GM12891 (cell line): ENCODE measurements at regions not wholly inside any gene's neighbourhood (a gene's known extent, or its start where the extent isn't known, plus 50 kb on each side); places are given as distances from the start of the nearest gene placed in this dataset.
"Not testable (repeated sequence)": the region's sequence is repeated elsewhere in the genome, so short reads cannot be mapped to it uniquely, and the experiment has no call there.

ENCODE experiments used
- DNase-seq: peaks from one replicate; pipeline ENCODE4 v3.0.0; 2011; ENCODE audit warnings: low spot score; ENCODE audit not compliant: insufficient read length
- FAIRE-seq: peaks from 2 replicates; lab custom pipeline; 2011; peaks lifted over from hg19 to GRCh38; lab: Jason Lieb, UNC
- PAX5 ChIP-seq: IDR thresholded peaks from 2 replicates; pipeline ENCODE4 v1.6.1; 2011; ENCODE audit warnings: low read length, moderate library complexity, mild to moderate bottlenecking; ENCODE audit not compliant: insufficient read depth, severe bottlenecking
- POLR2A ChIP-seq: IDR thresholded peaks from 2 replicates; pipeline ENCODE4 v1.6.1; 2011; ENCODE audit warnings: low read depth, low read length, control low read depth
- POLR2AphosphoS5 ChIP-seq: IDR thresholded peaks from 2 replicates; pipeline ENCODE4 v1.6.1; 2011; ENCODE audit warnings: low read depth, low read length, control low read depth
- POU2F2 ChIP-seq: IDR thresholded peaks from 2 replicates; pipeline ENCODE4 v1.6.1; 2011; ENCODE audit warnings: low read depth, mild to moderate bottlenecking, control low read depth, low read length, moderate library complexity
- SPI1 ChIP-seq: IDR thresholded peaks from 2 replicates; pipeline ENCODE4 v1.6.1; 2011; ENCODE audit warnings: low read depth, low read length, control low read depth
- TAF1 ChIP-seq: IDR thresholded peaks from 2 replicates; pipeline ENCODE4 v1.6.1; 2011; ENCODE audit warnings: low read depth, low read length, control low read depth

DNA sequence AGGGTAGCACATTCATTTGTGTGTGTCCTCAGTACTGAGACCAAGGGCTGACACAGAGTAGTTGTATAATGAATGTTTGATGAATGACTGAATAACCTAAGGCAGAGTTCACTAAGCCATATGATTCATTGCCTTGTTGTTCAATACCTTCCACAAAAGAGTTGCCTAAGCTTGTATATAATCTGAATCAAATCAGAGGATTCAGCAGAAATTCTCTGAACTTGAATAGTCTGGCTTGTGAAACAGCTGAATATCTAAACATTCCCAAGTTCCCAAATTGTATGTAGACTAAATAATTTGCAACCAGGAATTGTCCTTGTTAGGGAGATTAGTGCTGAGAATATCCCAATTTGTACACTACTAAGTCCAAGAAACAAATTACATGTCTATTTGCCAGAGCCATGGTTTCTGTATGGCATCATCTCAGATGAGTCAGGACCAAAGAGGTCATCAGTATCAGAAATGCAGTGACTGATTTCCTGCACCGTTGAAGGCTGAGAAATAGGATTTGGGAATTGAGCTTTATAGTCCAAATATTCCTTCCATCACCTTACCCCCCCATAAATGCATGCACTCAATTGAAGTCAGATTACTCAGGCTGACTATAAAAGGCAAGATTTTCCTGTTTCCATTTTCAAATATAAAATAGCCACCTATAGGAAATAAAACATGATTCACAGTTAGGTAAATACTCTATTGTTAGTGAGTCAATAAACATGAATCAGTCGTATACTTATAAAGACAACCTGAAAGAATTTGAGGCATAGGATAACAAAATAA is 168.7 kb downstream of the PHLDA1 start:
- no peak for FAIRE-seq
- DNase-seq: no peak
- no peak for TF ChIP-seq POLR2AphosphoS5
- TF ChIP-seq SPI1: no peak
- no peak for TF ChIP-seq TAF1
- no peak for TF ChIP-seq POU2F2
- TF ChIP-seq PAX5: no peak
- TF ChIP-seq POLR2A: no peak

DNA sequence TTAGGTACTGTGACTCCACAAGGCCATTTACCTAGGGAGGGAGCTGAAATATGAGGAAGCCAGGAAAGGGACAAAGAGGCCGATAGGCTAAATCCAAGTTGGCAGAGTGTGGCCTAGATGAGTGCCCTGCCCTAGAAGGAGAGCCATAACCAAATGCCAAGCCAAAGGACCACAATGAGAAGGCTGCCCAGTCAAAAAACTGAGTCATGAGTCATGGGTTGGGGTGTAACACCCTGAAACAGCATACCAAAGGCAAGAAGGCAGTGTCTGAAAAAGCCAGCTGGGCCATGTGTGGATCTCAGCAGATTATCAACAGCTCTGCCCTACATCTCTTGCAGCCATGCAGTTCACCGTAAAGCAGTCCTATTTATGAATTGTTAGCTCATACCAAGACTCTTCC is 171.7 kb downstream of the PHLDA1 start:
- no peak for TF ChIP-seq SPI1
- TF ChIP-seq TAF1: no peak
- TF ChIP-seq POLR2A: no peak
- no peak for TF ChIP-seq POU2F2
- no peak for TF ChIP-seq PAX5
- TF ChIP-seq POLR2AphosphoS5: no peak
- no peak for DNase-seq
- no peak for FAIRE-seq

DNA sequence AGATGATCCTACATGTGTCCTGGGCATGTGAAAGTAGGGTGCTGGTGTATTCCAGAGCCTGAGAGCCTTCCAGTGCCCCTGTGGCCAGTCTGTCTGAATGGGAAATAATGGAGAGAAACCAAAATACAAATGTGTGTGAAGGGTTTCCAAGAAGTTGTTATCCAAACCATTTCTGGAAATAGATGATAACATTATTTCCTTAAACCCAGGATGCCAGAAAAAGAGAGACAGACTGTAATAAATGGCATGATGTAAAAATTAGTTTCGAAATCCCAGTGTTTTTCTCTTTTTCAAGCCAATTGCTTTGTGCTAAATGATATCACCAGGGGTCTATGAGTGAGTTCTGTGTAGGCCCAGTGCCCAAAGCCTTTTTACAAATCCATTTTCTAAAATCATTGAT is 175.3 kb downstream of the PHLDA1 start:
- no peak for FAIRE-seq
- DNase-seq: no peak
- TF ChIP-seq POU2F2: no peak
- TF ChIP-seq POLR2A: no peak
- TF ChIP-seq SPI1: no peak
- no peak for TF ChIP-seq PAX5
- no peak for TF ChIP-seq TAF1
- TF ChIP-seq POLR2AphosphoS5: no peak

DNA sequence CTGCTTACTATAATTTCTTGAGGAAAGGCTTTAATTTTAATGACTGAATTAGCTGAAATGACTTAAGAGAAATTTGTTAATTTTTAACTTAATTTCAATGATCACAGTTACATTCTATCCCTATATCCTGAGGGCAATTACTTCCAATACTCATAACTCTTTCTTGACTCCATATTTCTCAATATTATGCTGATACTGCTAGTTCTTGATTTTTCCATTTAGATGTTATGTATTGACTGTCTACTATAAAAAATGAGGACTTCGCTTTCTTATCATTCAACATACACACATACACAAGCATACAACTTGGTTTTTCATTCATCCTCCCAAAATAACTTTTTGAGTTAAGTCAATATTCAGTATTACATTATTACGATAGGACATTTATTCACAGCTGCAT is 176.2 kb downstream of the PHLDA1 start:
- no peak for TF ChIP-seq TAF1
- TF ChIP-seq SPI1: no peak
- TF ChIP-seq PAX5: no peak
- TF ChIP-seq POLR2AphosphoS5: no peak
- no peak for TF ChIP-seq POU2F2
- TF ChIP-seq POLR2A: no peak
- DNase-seq (no peak), FAIRE-seq (no peak)

DNA sequence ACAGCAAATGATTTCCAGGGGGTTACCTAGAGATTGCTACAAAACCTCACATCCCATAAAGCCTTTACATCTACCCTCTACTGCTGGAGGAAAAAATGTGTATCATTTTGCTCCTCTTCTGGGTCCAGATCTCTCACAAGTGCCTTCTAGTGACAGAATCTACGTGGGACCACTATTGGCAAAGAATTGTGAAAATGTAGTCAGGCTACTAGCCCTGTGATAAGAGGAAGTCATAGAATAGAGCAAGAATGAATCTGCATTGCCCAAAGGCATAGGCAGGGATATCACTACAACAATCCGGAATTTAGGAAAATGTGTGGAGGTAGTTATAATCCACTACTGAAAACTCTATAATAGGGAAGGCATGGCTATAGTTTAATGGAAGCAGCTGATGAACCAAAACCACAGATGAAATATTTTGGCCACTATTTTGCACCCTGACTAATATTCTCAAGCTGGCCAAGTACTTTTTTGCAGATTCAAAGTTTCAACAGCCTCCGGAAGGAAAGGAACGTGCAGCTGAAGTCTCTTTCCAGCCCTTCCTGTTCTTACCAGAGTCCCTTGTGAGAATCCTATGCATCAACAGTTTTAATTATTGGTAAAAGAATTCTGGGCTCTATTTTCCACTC is 176.8 kb downstream of the PHLDA1 start:
- no peak for FAIRE-seq

DNA sequence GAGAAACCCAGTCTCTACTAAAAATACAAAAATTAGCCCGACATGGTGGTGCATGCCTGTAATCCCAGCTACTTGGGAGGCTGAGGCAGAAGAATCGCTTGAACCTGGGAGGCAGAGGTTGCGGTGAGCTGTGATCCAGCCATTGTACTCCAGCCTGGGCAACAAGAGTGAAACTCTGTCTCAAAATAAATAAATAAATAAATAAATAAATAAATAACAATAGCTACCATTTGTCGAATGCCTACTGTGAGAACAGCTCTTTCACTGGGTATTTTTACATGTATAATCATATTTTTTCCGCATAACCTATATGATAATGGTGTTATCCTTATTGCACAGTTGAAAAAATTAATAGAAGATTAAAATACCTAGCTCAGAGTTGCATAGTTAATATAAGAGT is 177.4 kb downstream of the PHLDA1 start:
- FAIRE-seq, DNase-seq: not testable (repeated sequence)

More for the DNA sequence above, 176.8 kb downstream of the PHLDA1 start:
- no peak for DNase-seq
- TF ChIP-seq POLR2AphosphoS5 (no peak), SPI1 (no peak), POLR2A (no peak), TAF1 (no peak), PAX5 (no peak), POU2F2 (no peak)

DNA sequence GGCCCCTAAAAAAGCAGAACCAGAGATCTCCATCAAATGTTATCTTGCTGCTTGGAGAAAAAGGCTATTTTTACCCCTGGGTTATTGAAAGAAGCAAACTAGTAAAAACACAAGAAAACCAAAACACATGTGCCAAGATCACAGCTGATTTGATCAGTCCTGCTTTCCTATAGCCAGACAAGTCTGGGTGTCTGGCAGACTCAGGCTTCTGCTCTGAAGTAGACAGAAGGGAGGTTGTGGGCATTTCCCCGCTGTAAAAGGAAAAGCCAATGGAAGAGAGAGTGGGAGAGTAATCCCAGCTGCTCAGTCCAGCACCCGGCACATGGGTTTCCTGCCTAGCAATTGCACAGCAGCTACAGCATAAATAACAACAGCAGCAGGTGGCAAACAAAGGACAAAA is 177.9 kb downstream of the PHLDA1 start:
- no peak for DNase-seq
- no peak for FAIRE-seq
- TF ChIP-seq POLR2A (no peak), PAX5 (no peak), SPI1 (no peak), POLR2AphosphoS5 (no peak), POU2F2 (no peak), TAF1 (no peak)

DNA sequence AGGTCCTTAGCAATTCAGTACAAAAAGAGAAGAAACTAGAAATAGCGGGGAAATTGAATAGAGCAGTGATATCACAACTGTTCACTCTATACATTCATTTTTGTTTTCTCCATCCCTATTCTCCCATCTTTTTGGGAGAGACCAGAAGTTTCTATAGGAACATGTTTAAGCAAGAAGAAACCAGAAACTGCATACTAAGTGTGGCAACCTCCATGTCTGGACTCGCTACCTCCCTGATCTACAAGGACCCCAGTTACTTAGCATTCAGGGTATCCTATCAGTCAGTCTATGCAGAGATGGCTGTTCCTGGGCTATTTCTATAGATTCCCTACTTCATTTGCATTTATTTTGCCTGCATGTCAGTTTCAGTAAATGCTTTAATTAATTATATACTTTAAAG is 178.6 kb downstream of the PHLDA1 start:
- FAIRE-seq: no peak
- TF ChIP-seq TAF1: no peak
- no peak for TF ChIP-seq PAX5
- no peak for TF ChIP-seq POLR2AphosphoS5
- no peak for TF ChIP-seq SPI1
- no peak for TF ChIP-seq POU2F2
- no peak for TF ChIP-seq POLR2A

DNA sequence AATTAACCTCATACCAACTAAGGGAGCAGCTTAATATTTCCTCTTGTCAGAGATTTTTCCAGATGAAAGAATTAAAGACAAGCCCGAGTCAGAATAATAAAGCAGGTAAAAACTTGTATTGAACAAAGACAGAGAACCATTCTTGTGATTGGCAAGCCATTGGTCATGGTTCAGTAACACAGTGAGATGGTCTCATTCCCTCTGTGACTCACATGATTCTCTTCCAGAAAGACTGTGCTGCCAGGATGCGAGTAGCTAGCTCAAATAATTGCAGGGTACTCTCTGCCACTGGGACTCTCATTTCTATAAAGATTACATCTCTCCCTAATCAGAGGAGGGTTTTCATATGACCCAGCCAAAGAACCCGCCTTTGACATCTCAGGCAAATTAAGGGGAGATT is 179.4 kb downstream of the PHLDA1 start:
- DNase-seq (no peak), FAIRE-seq (no peak)
- TF ChIP-seq POU2F2 (no peak), PAX5 (no peak), POLR2A (no peak), SPI1 (no peak)

More for the DNA sequence above, 178.6 kb downstream of the PHLDA1 start:
- no peak for DNase-seq
